ENCODE measurements at regions not wholly inside any gene's neighbourhood (a gene's known extent, or its start where the extent isn't known, plus 50 kb on each side); places are given as distances from the start of the nearest gene placed in this dataset.

DNA sequence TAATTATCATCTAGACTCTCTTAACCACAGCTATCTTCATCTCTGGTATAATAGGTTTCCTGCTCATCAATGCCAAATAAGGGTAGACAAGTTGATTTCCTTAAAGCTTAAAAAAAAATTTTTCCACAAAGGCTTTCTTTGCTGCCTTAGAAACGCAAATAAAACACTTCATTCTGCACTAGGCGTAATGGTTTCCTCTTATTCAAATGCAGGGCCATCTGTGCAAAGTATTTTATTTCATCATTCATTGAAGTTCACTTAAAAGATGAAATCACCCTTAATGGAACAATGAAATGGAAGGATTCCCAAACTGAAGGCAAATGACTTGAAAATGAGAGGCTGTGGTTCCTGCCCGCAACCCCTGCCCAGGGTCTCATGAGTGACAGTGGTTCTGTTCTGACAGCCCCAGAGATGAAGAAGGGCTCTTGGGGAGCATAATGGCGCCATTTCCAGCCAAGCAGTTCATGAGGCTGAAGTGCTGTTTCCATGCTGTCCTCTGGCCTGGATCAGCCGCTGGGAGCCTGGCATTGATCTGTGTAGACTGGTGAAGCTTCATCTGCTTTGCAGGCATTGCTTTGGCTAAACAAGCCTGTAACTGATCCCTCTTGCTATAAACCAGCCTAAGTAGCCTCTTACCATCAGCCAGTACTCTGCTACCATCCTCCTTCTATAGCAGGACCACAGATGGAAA is 276.9 kb upstream of the WWC1 start:
- TF ChIP-seq POLR2A (IDR thresholded peaks at IDR 0.05) (no peak), EP300 (IDR thresholded peaks at IDR 0.05; ENCODE audit: low read depth) (no peak)
- TF ChIP-seq, protein P1, sequence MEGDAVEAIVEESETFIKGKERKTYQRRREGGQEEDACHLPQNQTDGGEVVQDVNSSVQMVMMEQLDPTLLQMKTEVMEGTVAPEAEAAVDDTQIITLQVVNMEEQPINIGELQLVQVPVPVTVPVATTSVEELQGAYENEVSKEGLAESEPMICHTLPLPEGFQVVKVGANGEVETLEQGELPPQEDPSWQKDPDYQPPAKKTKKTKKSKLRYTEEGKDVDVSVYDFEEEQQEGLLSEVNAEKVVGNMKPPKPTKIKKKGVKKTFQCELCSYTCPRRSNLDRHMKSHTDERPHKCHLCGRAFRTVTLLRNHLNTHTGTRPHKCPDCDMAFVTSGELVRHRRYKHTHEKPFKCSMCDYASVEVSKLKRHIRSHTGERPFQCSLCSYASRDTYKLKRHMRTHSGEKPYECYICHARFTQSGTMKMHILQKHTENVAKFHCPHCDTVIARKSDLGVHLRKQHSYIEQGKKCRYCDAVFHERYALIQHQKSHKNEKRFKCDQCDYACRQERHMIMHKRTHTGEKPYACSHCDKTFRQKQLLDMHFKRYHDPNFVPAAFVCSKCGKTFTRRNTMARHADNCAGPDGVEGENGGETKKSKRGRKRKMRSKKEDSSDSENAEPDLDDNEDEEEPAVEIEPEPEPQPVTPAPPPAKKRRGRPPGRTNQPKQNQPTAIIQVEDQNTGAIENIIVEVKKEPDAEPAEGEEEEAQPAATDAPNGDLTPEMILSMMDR (IDR thresholded peaks at IDR 0.05) = no peak

Data from transverse colon (tissue), 3 donors.